GM12874 (cell line): ENCODE measurements at regions not wholly inside any gene's neighbourhood (a gene's known extent, or its start where the extent isn't known, plus 50 kb on each side); places are given as distances from the start of the nearest gene placed in this dataset.
A peak's percentile ranks its signal among the peaks of the same experiment; 100 is the strongest.

Experiments used
- TF ChIP-seq, protein P1 (sequence below): IDR thresholded peaks from 2 replicates; pipeline ENCODE4 v1.5.1; 2011; ENCODE audit warnings: low read depth, mild to moderate bottlenecking, control low read depth, low read length, moderate library complexity; ENCODE audit not compliant: insufficient read depth

DNA sequence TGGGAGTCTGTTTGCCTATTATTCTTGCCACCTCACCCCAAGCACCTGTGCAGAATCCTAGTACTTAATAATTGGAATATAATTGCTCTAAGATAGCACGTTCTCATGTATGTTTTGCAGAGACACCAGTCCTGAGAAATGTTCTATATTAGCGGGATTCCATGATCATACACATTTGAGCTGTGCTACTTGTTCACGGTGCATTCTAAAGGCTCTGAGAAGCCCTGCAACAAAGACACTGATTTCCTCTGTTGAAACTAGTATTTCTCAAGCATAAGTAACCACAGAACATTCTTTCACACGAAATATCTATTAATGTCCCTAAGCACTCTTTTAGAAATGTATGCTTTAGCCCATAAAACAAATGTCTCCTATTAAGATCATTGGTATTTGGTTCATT is 109.4 kb downstream of the BARHL2 start:
- TF ChIP-seq, protein P1, sequence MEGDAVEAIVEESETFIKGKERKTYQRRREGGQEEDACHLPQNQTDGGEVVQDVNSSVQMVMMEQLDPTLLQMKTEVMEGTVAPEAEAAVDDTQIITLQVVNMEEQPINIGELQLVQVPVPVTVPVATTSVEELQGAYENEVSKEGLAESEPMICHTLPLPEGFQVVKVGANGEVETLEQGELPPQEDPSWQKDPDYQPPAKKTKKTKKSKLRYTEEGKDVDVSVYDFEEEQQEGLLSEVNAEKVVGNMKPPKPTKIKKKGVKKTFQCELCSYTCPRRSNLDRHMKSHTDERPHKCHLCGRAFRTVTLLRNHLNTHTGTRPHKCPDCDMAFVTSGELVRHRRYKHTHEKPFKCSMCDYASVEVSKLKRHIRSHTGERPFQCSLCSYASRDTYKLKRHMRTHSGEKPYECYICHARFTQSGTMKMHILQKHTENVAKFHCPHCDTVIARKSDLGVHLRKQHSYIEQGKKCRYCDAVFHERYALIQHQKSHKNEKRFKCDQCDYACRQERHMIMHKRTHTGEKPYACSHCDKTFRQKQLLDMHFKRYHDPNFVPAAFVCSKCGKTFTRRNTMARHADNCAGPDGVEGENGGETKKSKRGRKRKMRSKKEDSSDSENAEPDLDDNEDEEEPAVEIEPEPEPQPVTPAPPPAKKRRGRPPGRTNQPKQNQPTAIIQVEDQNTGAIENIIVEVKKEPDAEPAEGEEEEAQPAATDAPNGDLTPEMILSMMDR = no peak

DNA sequence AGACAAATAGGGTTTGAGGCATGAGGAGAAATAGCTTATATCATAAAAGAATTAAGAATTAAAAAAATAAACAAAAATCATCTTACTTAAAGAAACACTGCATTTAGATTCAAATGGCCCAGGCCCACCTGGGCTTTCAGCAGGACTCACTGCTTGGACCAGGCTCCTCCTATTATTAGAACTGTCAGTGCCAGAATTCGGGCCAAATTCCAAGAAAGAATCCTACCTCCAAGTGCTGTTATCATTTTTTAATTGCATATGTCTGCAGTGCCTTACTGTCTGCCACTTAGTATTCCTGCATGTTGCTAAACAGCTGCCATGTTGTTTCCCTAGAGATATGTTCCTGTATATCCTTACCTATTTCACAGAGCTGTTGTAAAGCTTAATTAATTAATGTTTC is 112.0 kb downstream of the BARHL2 start:
- TF ChIP-seq, protein P1 = no peak

DNA sequence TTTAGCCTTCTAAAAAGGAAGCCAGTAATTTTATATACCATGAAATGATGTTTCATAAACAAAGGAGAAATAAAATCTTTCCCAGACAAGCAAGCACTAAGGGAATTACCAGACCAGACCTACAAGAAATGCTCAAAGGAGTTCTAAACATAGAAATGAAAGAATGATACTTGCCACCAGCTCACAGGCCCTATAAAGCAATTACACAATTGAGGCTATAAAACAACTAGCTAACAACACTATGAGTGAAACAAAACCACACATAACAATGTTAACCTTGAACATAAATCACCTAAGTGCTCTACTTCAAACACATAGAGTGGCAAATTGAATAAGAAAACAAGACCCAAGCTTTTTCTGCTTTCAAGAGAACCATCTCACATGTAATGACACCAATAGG is 123.8 kb downstream of the BARHL2 start:
- TF ChIP-seq, protein P1 = no peak

DNA sequence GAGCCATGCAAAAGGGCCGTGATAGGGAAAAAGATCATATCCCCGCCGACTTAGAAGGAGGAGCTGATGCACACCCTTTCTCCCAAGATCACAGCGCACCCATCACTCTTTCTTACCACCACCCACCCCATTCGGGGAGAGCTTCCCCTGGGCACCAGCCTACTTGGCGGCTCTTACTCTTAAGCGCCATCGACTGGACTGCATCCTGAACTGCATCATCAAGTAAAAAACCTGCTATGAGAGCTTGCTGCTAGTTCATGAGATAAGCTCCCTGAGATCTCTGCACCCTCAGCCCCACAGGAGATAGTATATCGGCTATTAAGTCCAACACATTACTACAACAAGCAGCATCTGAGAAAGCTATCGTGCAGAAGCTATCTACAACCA is 125.1 kb downstream of the BARHL2 start:
- TF ChIP-seq, protein P1 = no peak

DNA sequence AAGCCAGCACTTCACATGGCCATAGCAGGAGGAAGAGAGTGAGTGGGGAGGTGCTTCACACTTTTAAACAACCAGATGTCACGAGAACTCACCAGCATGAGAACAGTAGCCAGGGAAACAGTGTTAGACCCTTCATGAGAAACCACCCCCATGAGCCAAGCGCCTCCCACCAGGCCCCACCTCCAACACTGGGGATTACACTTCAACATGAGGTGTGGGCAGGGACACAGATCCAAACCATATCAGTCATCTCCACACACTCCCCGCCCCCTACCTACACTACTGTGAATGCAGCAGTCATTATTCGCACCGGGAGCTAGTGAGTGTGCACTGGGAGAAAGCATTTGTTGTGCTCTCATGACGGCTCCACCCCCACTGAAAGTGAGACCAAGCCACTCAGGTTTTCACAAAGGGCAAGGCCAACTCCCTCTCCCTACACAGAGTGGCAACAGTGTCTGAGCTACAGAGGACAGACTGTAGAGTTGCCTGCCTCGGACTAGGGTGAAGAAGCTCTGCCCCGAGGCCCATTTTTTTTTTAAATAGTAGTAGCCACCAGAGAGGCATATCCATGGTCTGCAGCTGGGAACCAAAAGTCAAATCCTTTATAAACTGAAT is 125.6 kb downstream of the BARHL2 start:
- TF ChIP-seq, protein P1 = no peak

DNA sequence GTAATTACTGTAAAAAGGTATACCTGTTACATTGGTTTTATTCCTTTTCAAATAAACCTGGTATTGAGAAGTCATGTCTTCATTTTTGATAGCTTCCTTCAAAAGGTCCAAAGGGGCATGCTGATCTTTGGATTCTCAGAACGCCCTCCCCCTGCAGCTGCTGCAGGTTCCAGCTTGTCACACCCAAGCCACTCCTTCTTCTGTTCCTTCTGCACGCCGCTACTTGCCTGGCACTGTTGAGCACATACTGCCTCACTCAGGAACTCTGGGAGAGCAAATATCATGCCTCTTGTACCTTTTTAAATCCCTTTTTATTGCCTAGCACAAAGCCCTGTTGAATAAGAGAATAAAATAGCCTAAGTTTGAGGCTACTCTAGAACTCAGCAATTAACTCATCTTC is 136.9 kb downstream of the BARHL2 start:
- TF ChIP-seq, protein P1 = no peak

DNA sequence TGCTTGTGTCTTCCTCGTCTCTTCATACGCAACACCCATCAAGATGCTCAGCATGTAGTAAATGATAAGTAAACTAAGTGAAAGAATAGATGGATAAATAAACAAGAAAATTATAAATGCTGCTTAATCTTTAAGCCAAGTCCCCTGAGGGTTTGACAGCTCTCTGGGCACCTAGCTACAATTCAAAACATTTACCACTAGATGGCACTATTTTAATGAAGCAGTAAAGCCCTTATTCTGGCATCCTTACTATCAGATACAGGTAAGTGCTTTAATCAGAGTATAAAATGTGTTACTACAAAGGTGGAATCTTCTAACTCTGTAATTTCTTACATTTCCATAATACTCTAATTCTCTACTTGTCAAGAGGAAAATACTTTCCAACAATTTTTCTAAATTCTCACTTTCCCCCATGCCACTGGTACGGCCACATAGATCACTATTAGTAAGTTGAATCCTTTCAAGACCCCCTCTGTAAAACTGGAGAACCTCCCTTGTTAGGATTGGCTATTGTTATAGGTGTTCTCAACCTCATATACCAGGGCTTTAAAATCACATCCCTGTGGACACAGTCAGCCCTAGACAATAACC is 137.8 kb downstream of the BARHL2 start:
- TF ChIP-seq, protein P1 = peak; percentile 45; the same call in 1 of the 2 replicates
